ENCODE measurements at regions not wholly inside any gene's neighbourhood (a gene's known extent, or its start where the extent isn't known, plus 50 kb on each side); places are given as distances from the start of the nearest gene placed in this dataset.
A peak's percentile ranks its signal among the peaks of the same experiment; 100 is the strongest.

DNA sequence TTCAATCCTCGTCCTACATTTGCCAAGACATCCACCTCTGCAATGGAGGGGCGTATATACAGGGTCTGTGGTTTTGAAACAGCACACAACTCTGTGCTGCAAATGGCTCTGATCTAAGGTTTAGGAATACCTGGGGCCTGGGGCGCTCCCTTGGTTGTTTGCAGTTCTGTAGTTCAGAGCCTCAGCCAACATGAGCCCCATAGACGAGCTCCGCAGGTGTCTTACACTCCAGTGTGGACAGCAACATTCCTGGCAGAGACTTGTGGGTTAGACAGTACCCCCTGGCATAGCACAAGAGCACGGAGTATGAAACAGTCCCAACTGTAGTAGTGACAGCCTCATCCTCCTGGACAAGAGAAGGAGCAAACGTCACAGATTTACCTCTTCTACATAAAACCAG, 120.3 kb upstream of the BARHL2 start:
- Mint-ChIP-seq H3K9me3 (peaks cover 0 to 16% (median 0%) of the 10 kb centered on the region in 11 donors), H3K36me3 (peaks cover 0 to 4% (median 0%) of the 10 kb centered on the region in 5 donors), H3K4me3 (no peak overlapping the region), H3K27ac (no peak overlapping the region), H3K4me1 (peaks cover 3 to 44% (median 19%) of the 10 kb centered on the region in 7 donors), H3K27me3 (peaks cover 81 to 96% (median 86%) of the 10 kb centered on the region in 5 donors)
- no peaks in the 10 kb centered on the region for H3K36me3 ChIP-seq (ENCODE audit: control insufficient read depth in 2 of 3, insufficient read depth in 3 of 3, low read length in 3 of 3)
- H3K4me3 ChIP-seq (ENCODE audit: low read length) = no peak overlapping the region
- ChIA-PET POLR2A (no interaction called here), CTCF (no interaction called here)
- intact Hi-C loops (cut with micrococcal nuclease) = no loop called here
- no peak overlapping the region for H3K27ac ChIP-seq (ENCODE audit: low read depth, low read length)
- no peaks in the 10 kb centered on the region for H3K9me3 ChIP-seq (ENCODE audit: control insufficient read depth in 2 of 3, low read length in 3 of 3)
- H3K4me1 ChIP-seq (ENCODE audit: control insufficient read depth in 2 of 2, insufficient read depth in 2 of 2, low read length in 2 of 2) = peaks cover 0 to 14% of the 10 kb centered on the region in 2 donors
- no peak for ATAC-seq
- peaks cover 18 to 46% of the 10 kb centered on the region in 2 donors for H3K27me3 ChIP-seq (ENCODE audit: control insufficient read depth in 2 of 2, insufficient read depth in 2 of 2, low read length in 2 of 2)
- no peak for DNase-seq

DNA sequence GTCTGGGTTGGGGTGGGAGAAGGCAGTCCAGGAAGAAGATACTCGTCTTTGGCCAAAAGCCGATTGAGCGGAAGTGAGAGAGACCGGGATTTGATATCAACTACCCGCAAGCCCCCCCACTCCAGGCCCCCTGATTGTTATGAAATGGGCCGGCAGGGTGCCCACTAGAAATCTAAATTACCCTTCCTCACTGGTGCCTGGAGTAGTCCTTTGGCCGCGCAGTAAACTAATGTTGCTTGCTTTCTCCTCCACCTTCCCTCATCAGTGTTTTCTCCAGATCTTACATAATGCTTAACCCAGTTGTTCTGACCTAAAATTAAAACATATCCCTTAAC, 119.2 kb upstream of the BARHL2 start:
- ChIA-PET POLR2A (no interaction called here), CTCF (no interaction called here)
- Mint-ChIP-seq H3K27ac (no peak overlapping the region), H3K27me3 (peaks cover 87 to 96% (median 88%) of the 10 kb centered on the region in 5 donors), H3K4me1 (peaks cover 3 to 44% (median 19%) of the 10 kb centered on the region in 7 donors), H3K9me3 (peaks cover 0 to 16% (median 0%) of the 10 kb centered on the region in 11 donors), H3K36me3 (peaks cover 0 to 4% (median 0%) of the 10 kb centered on the region in 5 donors), H3K4me3 (peak overlapping the region in 8 of 10 donors; percentile 9 to 76 (median 70))
- Histone ChIP-seq H3K4me3 (ENCODE audit: low read length) (no peak overlapping the region), H3K27ac (ENCODE audit: low read depth, low read length) (no peak overlapping the region), H3K27me3 (ENCODE audit: control insufficient read depth in 2 of 2, insufficient read depth in 2 of 2, low read length in 2 of 2) (peaks cover 18 to 42% of the 10 kb centered on the region in 2 donors), H3K4me1 (ENCODE audit: control insufficient read depth in 2 of 2, insufficient read depth in 2 of 2, low read length in 2 of 2) (peaks cover 0 to 14% of the 10 kb centered on the region in 2 donors), H3K9me3 (ENCODE audit: control insufficient read depth in 2 of 3, low read length in 3 of 3) (no peaks in the 10 kb centered on the region), H3K36me3 (ENCODE audit: control insufficient read depth in 2 of 3, insufficient read depth in 3 of 3, low read length in 3 of 3) (no peaks in the 10 kb centered on the region)
- DNase-seq (no peak), ATAC-seq (no peak)
- intact Hi-C loops (cut with micrococcal nuclease) = no loop called here

DNA sequence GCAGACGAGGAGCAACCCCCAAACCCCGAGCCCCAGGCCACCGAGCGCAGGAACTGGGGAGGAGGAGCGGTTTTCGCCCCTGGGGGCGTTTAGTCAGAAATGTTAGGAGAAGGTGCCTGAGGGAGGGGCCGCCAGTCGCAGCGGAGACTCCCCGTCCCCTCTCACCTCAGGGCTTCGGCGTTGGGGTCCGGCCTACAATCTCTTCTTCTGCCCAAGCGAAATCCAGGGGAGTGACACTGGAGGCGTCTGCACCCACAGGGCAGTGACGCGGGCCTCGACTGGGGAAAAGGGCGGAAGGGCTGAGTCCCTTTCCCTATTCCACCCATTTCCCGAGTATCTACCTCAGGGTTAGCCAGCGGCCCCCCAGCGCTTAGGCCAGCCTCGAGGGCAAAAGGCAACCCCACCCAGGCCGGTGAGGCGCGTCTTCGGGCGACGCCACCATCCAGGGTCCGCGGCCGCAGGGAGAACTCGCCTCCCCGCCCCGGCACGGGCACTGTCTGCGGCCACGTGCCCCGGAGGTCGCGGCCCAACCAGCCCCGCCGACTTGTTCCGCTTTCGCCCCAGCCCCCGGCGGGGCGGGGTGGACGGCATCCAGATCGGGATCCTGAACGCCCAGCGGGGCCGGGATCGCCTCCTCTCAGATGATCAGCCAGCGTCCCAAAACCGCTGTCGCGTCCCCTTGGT, 118.7 kb upstream of the BARHL2 start:
- H3K4me3 Mint-ChIP-seq = peak overlapping the region in 6 of 10 donors; percentile 19 to 76 (median 54)
- peaks cover 0 to 16% (median 0%) of the 10 kb centered on the region in 11 donors for H3K9me3 Mint-ChIP-seq
- peaks cover 3 to 44% (median 19%) of the 10 kb centered on the region in 7 donors for H3K4me1 Mint-ChIP-seq
- Histone ChIP-seq H3K4me1 (ENCODE audit: control insufficient read depth in 2 of 2, insufficient read depth in 2 of 2, low read length in 2 of 2) (peaks cover 0 to 14% of the 10 kb centered on the region in 2 donors), H3K9me3 (ENCODE audit: control insufficient read depth in 2 of 3, low read length in 3 of 3) (no peaks in the 10 kb centered on the region), H3K4me3 (ENCODE audit: low read length) (no peak overlapping the region), H3K27me3 (ENCODE audit: control insufficient read depth in 2 of 2, insufficient read depth in 2 of 2, low read length in 2 of 2) (peaks cover 18 to 41% of the 10 kb centered on the region in 2 donors), H3K36me3 (ENCODE audit: control insufficient read depth in 2 of 3, insufficient read depth in 3 of 3, low read length in 3 of 3) (no peaks in the 10 kb centered on the region), H3K27ac (ENCODE audit: low read depth, low read length) (no peak overlapping the region)
- DNase-seq (no peak), ATAC-seq (peak; percentile 38)
- peaks cover 86 to 96% (median 88%) of the 10 kb centered on the region in 5 donors for H3K27me3 Mint-ChIP-seq
- ChIA-PET POLR2A (no interaction called here), CTCF (no interaction called here)
- H3K36me3 Mint-ChIP-seq = peaks cover 0 to 4% (median 0%) of the 10 kb centered on the region in 5 donors
- intact Hi-C loops (cut with micrococcal nuclease) = loop anchor here in 1 of 2 donors (2.0 kb wide), 1 partner anchor 111 kb away; no protein-coding TSS in a partner anchor
- no peak overlapping the region for H3K27ac Mint-ChIP-seq

- DNase-seq (no peak), ATAC-seq (no peak)
- peaks cover 3 to 40% (median 19%) of the 10 kb centered on the region in 7 donors for H3K4me1 Mint-ChIP-seq
- H3K27me3 ChIP-seq (ENCODE audit: control insufficient read depth in 2 of 2, insufficient read depth in 2 of 2, low read length in 2 of 2) = peaks cover 18 to 41% of the 10 kb centered on the region in 2 donors
- H3K9me3 ChIP-seq (ENCODE audit: control insufficient read depth in 2 of 3, low read length in 3 of 3) = no peaks in the 10 kb centered on the region
- H3K27me3 Mint-ChIP-seq = peaks cover 86 to 96% (median 87%) of the 10 kb centered on the region in 5 donors
- no peaks in the 10 kb centered on the region for H3K36me3 ChIP-seq (ENCODE audit: control insufficient read depth in 2 of 3, insufficient read depth in 3 of 3, low read length in 3 of 3)
- H3K4me3 ChIP-seq (ENCODE audit: low read length) = no peak overlapping the region
- H3K4me3 Mint-ChIP-seq = peak overlapping the region in 9 of 10 donors; percentile 32 to 67 (median 60)
- H3K4me1 ChIP-seq (ENCODE audit: control insufficient read depth in 2 of 2, insufficient read depth in 2 of 2, low read length in 2 of 2) = peaks cover 0 to 14% of the 10 kb centered on the region in 2 donors
- H3K27ac ChIP-seq (ENCODE audit: low read depth, low read length) = no peak overlapping the region
- ChIA-PET POLR2A (no interaction called here), CTCF (no interaction called here)
- intact Hi-C loops (cut with micrococcal nuclease) = loop anchor here (2.0 to 5.0 kb wide), 2 partner anchors 110 to 113 kb away; no protein-coding TSS in a partner anchor
- peaks cover 0 to 4% (median 0%) of the 10 kb centered on the region in 5 donors for H3K36me3 Mint-ChIP-seq
- peaks cover 0 to 15% (median 0%) of the 10 kb centered on the region in 11 donors for H3K9me3 Mint-ChIP-seq
- no peak overlapping the region for H3K27ac Mint-ChIP-seq
These were observed 118.0 kb upstream of the BARHL2 start for GRCh38 chr1:90834886-90835660.

- DNase-seq (no peak), ATAC-seq (no peak)
- H3K4me3 ChIP-seq (ENCODE audit: low read length) = no peak overlapping the region
- H3K9me3 ChIP-seq (ENCODE audit: control insufficient read depth in 2 of 3, low read length in 3 of 3) = no peaks in the 10 kb centered on the region
- no peak overlapping the region for H3K27ac Mint-ChIP-seq
- no peak overlapping the region for H3K27ac ChIP-seq (ENCODE audit: low read depth, low read length)
- intact Hi-C loops (cut with micrococcal nuclease) = loop anchor here (2.0 to 5.0 kb wide), 2 partner anchors 110 to 112 kb away; no protein-coding TSS in a partner anchor
- no peaks in the 10 kb centered on the region for H3K36me3 ChIP-seq (ENCODE audit: control insufficient read depth in 2 of 3, insufficient read depth in 3 of 3, low read length in 3 of 3)
- H3K4me1 Mint-ChIP-seq = peaks cover 3 to 37% (median 19%) of the 10 kb centered on the region in 7 donors
- peaks cover 0 to 14% of the 10 kb centered on the region in 2 donors for H3K4me1 ChIP-seq (ENCODE audit: control insufficient read depth in 2 of 2, insufficient read depth in 2 of 2, low read length in 2 of 2)
- H3K9me3 Mint-ChIP-seq = peaks cover 0 to 15% (median 0%) of the 10 kb centered on the region in 11 donors
- H3K27me3 ChIP-seq (ENCODE audit: control insufficient read depth in 2 of 2, insufficient read depth in 2 of 2, low read length in 2 of 2) = peaks cover 18 to 38% of the 10 kb centered on the region in 2 donors
- peak overlapping the region in 9 of 10 donors; percentile 2 to 67 (median 60) for H3K4me3 Mint-ChIP-seq
- peaks cover 0 to 4% (median 0%) of the 10 kb centered on the region in 5 donors for H3K36me3 Mint-ChIP-seq
- CTCF ChIA-PET = interaction anchor here (0.6 kb wide), 1 partner anchor 109 kb away, joined by 3 read pairs; no protein-coding TSS in a partner anchor
- POLR2A ChIA-PET = no interaction called here
- H3K27me3 Mint-ChIP-seq = peaks cover 85 to 95% (median 87%) of the 10 kb centered on the region in 5 donors
These were observed 117.3 kb upstream of the BARHL2 start for GRCh38 chr1:90834354-90834885.

GRCh38 chr1:90833466-90834110, 116.5 kb upstream of the BARHL2 start:
- intact Hi-C loops (cut with micrococcal nuclease) = loop anchor here (2.0 to 5.0 kb wide), 2 partner anchors 109 to 111 kb away; no protein-coding TSS in a partner anchor

More at GRCh38 chr1:90833466-90834110, 116.5 kb upstream of the BARHL2 start:
- CTCF ChIA-PET = interaction anchor here (0.6 kb wide), 1 partner anchor 108 kb away, joined by 3 read pairs; no protein-coding TSS in a partner anchor
- ATAC-seq (no peak), DNase-seq (no peak)
- Histone ChIP-seq H3K4me3 (ENCODE audit: low read length) (no peak overlapping the region), H3K27ac (ENCODE audit: low read depth, low read length) (no peak overlapping the region), H3K4me1 (ENCODE audit: control insufficient read depth in 2 of 2, insufficient read depth in 2 of 2, low read length in 2 of 2) (peaks cover 0 to 14% of the 10 kb centered on the region in 2 donors), H3K36me3 (ENCODE audit: control insufficient read depth in 2 of 3, insufficient read depth in 3 of 3, low read length in 3 of 3) (no peaks in the 10 kb centered on the region), H3K27me3 (ENCODE audit: control insufficient read depth in 2 of 2, insufficient read depth in 2 of 2, low read length in 2 of 2) (peaks cover 14 to 37% of the 10 kb centered on the region in 2 donors), H3K9me3 (ENCODE audit: control insufficient read depth in 2 of 3, low read length in 3 of 3) (no peaks in the 10 kb centered on the region)
- Mint-ChIP-seq H3K4me1 (peaks cover 3 to 31% (median 19%) of the 10 kb centered on the region in 7 donors), H3K9me3 (peaks cover 0 to 15% (median 0%) of the 10 kb centered on the region in 11 donors), H3K27ac (no peak overlapping the region), H3K36me3 (peaks cover 0 to 4% (median 0%) of the 10 kb centered on the region in 5 donors), H3K27me3 (peaks cover 85 to 94% (median 87%) of the 10 kb centered on the region in 5 donors), H3K4me3 (peak overlapping the region in 1 of 10 donors; percentile 62)
- POLR2A ChIA-PET = no interaction called here
